Posterior vena cava (tissue), 2 donors: ENCODE measurements at regions not wholly inside any gene's neighbourhood (a gene's known extent, or its start where the extent isn't known, plus 50 kb on each side); places are given as distances from the start of the nearest gene placed in this dataset.

Source experiments
- DNase-seq: peaks from one replicate; pipeline ENCODE4 v3.0.0-alpha.2; 2020; ENCODE audit warnings: low spot score
- intact Hi-C, 2 donors: fragments of 100-400 bp; cut with DNase I; formaldehyde crosslinking; loops; one replicate each; pipeline versions ENCODE4 v1.14.1 to v1.14.2; 2022 to 2023
- donor health status: DM: yes; HTN: yes; CAD: no.
- donor health status: DM: yes; HTN: yes; CAD: no.

DNA sequence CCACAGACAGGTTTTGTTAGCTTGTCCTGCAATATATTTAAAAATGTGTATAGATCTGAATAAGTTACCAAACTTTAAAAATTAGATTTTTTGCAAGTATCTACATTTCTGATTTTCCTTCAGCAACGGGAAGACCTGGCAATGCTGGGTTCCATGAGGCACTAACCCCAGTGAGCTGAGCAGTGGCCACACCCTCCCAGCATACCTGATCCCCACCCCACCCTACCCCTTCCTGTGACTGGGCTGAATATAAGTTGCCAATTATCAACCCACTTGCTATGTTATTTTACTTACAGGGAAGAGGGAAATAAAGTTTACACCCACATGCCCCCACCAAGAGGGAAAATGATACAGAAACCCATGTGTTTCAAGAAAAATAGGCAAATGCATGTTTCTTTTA lies 70.3 kb upstream of the RALGAPA2 start:
- no peak for DNase-seq
- intact Hi-C loops = no loop called here

DNA sequence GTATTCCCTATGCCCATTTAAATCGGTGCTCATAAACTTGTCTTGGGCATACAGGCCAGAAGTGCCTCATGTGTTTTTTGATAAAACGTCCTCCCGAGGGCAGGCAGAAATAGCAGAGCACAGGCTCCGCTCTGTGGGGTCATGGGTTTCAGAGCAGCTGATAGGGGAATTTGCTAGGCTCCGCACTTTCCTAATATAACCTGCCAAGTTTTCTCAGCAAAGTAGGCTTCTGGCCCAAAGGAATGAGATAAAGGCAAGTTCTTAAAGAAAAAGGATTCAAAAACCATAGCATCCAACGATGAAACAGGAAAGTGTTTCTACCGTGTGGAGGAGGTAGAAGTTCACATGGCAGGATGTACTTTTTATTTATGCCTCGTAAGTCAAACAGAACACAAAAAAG lies 69.8 kb upstream of the RALGAPA2 start:
- DNase-seq = no peak
- intact Hi-C loops = no loop called here

DNA sequence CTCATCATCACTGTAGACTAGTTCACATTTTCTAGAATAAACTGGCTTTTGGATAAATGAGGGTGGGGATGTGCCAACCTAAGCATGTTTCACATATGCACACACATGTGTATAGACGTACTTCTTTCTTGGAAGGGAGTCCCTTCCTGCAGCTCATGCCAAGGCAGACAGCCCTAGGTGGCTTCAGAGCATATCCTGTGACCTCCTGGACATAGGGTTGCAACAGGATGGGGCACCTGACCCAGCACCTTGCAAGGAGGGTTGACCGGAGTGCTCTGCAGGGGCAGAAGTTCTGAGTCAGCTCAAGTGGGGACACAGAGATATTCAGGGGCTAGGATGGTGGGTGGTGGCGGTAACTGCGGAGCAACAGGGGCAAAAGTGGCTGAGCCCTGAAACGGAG lies 68.6 kb upstream of the RALGAPA2 start:
- DNase-seq = no peak
- intact Hi-C loops = no loop called here

DNA sequence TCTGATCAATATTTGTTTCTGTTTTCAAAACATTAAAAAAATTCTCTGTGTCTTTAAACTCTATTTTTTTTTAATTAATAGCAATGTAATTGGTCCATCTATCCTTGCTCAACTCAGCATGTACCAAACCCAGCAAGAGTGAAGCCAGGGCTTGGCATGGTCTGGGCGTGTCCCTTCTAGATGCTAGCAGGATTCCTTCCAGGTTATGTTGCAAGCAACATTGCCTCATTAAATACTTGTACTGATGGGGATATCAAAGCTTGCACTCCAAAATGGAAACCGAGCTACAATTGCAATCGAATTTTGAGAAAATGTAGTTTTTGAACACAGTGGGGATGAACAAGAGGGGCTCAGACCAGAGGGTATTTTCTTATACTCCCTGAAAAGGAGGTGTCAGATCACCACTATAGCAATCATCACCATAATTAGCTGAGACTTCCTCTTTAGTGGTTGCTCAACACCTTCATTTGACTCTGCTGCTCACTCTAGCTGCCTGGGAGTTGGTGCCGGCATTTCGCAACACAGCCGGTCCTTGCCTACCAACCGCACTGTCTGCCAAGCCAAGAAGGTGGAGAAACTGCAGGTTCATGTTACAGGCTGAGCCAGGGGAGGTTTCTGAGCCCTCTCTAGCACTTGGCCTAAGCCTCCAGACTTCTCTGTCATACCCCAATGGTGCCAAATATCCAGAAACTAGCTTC lies 67.8 kb upstream of the RALGAPA2 start:
- DNase-seq = peak; percentile 89
- intact Hi-C loops = no loop called here

DNA sequence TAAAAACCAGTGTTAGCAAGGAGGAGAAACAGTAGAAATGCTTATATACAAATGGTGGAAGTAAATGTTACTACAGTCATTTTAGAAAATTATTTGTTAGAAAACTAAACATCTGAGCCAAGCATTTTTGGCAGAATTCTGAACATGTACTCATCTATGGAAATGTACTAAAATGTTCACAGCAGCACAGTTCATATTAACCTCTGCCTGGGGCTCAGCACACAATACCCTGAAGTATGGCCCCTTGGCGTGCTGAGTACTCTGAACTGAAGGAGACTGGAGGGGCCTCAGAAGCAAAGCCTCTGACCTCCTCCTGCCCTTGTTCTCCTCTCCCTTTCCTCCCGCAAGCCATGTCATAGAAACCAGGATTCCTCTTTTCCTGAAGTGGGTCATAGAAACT lies 66.2 kb upstream of the RALGAPA2 start:
- no peak for DNase-seq
- intact Hi-C loops = no loop called here

DNA sequence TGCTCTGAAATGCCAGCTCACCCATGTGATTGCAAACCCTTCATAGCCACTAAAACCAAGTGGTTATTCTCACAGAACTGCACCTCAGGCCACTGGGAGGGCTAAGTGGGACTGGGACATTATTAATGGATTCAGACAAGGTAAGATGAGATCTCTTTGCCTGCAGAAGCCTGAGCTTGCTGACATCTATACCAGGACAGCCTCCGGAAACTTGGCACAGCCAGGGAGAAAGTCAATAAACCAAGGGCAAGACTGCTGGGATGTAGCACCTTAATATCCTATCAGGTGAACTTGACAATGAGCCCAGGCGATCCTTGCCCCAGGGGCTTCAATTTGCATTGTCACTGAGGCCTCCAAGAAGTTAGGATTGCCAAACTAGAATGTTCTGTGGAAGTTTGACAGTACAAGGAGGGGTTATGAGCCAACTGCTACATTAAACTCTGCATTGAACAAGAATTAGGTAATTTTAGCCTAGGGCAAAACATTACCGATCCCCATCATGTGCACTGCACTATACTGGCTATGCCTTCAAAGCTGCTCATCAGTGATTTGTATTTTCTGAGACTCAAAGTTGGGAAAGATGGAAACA lies 60.1 kb upstream of the RALGAPA2 start:
- DNase-seq = no peak
- intact Hi-C loops = no loop called here

DNA sequence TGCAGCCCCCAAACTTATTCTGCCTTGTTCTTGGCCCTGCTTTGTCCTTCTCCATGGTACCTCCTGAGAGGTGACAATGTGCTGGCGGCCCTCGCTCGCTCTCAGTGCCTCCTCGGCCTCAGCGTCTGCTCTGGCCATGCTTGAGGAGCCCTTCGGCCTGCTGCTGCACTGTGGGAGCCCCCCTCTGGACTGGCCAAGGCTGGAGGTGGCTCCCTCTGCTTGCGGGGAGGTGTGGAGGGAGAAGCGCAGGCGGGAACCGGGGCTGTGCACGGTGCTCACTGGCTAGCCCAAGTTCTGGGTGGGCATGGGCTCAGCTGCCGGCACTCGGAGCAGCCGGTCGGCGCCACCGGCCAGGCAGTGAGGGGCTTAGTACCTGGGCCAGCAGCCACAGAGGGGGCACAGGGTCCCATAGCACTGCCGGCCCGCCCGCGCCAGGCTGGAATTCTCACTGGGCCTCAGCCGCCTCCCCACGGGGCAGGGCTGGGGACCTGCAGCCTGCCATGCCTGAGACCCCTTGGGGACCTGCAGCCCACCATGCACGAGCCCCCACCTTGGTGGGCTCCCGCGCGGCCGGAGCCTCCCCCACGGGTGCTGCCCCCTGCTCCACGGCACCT lies 55.9 kb upstream of the RALGAPA2 start:
- no peak for DNase-seq
- intact Hi-C loops = no loop called here

DNA sequence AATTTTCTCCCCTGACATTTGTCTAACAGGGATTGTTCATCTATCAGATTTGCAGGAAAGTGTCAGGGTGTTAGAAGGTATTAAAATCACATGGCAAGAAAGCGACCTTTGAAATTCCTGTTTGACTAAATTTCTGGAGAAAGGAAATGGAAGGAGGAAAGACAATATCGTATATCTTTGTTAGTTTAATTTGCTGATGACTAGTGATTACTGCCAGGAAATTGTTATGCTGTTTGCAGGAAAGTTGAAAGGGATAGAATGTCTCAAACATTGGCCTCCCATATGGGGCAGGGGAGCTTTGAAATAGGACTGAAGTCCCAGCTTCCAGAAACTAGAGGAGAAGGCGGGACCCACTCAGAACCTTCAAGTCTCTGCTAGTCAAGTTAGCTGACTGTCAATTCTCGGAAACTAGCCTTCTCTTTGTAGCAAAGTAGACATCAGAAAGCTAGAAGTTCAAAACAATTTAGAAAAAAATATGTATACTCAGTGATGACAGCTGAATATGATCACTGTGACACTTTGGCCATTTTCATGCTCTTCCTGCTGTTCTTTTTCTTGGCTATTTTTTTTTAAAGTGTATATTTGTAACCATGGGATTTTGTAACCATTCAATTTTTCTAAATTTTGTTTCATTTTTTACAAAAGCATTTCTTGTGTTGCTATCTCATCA lies 53.4 kb upstream of the RALGAPA2 start:
- DNase-seq = no peak
- intact Hi-C loops = no loop called here

DNA sequence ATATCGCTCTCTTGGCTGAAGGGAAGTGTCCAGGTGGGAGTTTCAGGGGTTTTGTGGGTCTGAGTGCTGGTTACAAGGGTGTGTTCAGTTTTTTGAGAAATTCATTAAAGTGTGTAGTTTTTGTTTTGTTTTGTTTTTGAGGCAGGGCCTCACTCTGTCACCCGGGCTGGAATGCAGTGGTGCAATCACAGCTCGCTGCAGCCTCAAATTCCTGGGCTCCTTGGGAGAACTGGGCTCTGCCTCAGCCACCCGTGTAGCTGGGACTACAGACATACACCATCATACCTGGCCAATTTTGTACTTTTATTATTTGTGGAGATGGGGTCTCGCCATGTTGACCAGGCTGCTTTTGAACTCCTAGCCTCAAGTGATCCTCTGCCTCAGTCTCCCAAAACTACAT lies 51.2 kb upstream of the RALGAPA2 start:
- intact Hi-C loops = no loop called here
- no peak for DNase-seq
